ENCODE measurements at regions not wholly inside any gene's neighbourhood (a gene's known extent, or its start where the extent isn't known, plus 50 kb on each side); places are given as distances from the start of the nearest gene placed in this dataset.

DNA sequence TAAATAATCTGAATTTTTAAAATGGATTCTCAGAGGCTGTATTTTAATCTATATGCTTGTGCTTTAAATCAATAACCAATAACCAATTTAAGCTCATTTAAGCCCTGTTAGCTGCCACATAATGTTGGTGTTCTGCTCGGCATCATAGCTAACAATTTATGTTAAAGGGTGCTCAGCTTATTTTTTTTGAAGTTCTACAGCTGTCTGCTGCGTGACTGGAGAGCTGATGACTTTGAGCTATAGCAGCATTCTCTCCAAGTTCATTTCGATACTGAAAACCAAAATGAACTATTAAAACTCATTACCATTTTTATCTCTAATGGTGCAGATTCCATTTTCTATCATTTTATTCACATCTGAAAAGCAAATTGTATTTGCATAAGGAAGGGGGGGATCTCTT, 357.8 kb downstream of the AJAP1 start:
- DNase-seq (ENCODE audit: low spot score in 2 of 2): no peak
- intact Hi-C loops (cut with DNase I): no loop called here
- no peaks in the 10 kb centered on the region for H3K4me1 ChIP-seq

DNA sequence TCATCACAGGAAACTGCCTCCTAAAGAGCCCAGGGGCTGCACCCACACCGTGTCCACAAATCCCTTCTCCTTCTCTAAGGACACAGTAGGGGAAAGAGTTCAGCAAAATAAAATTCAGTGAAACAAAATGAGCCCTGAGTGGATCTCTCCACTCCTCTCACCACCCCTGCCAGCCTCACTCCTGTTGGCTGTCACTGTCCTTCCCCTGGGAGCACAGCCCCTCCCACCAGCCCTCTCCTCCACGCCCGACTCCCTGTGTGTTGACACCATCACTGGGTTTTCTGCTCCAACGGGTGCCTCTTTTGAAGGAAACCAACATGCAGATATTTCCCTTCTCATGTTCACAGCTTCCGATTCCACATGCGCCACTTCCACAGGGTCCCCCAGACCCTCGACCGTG, 356.2 kb downstream of the AJAP1 start:
- H3K4me1 ChIP-seq: no peaks in the 10 kb centered on the region

More for the DNA sequence above, 357.8 kb downstream of the AJAP1 start:
- Histone ChIP-seq H3K9me3 (no peaks in the 10 kb centered on the region), H3K36me3 (no peaks in the 10 kb centered on the region), H3K27me3 (no peaks in the 10 kb centered on the region), H3K4me3 (no peak overlapping the region), H3K27ac (no peak overlapping the region)
- TF ChIP-seq, protein P1, sequence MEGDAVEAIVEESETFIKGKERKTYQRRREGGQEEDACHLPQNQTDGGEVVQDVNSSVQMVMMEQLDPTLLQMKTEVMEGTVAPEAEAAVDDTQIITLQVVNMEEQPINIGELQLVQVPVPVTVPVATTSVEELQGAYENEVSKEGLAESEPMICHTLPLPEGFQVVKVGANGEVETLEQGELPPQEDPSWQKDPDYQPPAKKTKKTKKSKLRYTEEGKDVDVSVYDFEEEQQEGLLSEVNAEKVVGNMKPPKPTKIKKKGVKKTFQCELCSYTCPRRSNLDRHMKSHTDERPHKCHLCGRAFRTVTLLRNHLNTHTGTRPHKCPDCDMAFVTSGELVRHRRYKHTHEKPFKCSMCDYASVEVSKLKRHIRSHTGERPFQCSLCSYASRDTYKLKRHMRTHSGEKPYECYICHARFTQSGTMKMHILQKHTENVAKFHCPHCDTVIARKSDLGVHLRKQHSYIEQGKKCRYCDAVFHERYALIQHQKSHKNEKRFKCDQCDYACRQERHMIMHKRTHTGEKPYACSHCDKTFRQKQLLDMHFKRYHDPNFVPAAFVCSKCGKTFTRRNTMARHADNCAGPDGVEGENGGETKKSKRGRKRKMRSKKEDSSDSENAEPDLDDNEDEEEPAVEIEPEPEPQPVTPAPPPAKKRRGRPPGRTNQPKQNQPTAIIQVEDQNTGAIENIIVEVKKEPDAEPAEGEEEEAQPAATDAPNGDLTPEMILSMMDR (IDR thresholded peaks at IDR 0.05): no peak

DNA sequence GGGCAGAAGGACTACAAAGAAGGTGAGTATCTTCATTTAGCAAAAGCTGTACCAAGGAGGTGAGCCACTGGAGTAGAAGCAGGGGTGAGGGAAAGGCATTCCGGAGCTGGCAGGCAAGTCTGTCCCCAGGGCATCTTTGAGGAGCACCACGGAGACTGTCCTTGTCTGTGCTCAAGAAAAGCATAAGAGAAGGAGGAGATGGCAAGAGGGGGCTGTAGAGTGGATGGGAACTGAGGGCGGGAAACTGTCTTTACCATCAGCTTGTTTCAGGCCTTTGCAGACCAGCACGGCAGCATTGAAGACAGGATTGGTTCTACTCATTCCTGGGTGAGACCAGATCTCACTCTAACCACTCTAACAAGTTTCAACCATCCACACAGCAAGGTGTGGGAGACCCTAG, 355.8 kb downstream of the AJAP1 start:
- no peaks in the 10 kb centered on the region for H3K36me3 ChIP-seq
- no peak overlapping the region for H3K4me3 ChIP-seq
- no peak overlapping the region for H3K27ac ChIP-seq
- intact Hi-C loops (cut with DNase I): no loop called here
- DNase-seq (ENCODE audit: low spot score in 2 of 2): no peak
- H3K4me1 ChIP-seq: no peaks in the 10 kb centered on the region
- TF ChIP-seq, protein P1 (IDR thresholded peaks at IDR 0.05): no peak
- no peaks in the 10 kb centered on the region for H3K27me3 ChIP-seq
- no peaks in the 10 kb centered on the region for H3K9me3 ChIP-seq

More for the DNA sequence above, 356.2 kb downstream of the AJAP1 start:
- intact Hi-C loops (cut with DNase I): no loop called here
- Histone ChIP-seq H3K4me3 (no peak overlapping the region), H3K9me3 (no peaks in the 10 kb centered on the region), H3K27me3 (no peaks in the 10 kb centered on the region), H3K27ac (no peak overlapping the region), H3K36me3 (no peaks in the 10 kb centered on the region)
- TF ChIP-seq, protein P1 (IDR thresholded peaks at IDR 0.05): no peak
- no peak for DNase-seq (ENCODE audit: low spot score in 2 of 2)

DNA sequence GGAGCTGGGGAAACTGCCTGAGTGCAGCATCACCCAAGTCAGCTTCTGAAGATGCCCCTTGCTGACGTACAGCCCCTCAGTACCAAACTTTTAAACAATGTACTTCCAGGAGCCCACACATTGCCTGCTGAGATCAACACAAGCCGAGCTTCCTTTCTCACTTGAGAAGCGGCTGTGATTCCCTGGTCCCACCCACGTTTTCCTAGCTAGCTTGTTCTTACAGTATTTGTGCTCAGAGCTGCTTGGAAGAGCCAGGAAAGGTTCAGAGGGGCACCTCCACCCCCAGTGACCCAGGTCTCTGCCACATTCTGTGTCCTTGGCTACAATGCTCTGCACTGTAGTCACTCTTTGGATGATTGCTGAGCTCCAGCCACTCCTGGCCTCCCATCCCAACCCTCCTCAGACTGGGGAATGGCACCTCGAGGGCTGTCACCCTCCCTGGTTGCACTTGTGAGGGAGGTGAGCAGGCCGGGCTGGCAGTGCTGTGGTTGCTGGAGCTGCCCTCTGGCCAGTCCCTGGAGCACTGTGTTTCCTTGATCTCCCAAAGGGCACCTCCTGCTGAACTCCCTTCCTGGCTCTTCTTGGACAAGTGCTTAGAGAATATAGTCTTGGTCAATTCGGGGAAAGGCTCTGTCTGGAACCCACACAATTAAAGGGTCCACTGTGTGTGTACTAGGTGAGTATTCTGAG, 355.1 kb downstream of the AJAP1 start:
- Histone ChIP-seq H3K4me3 (no peak overlapping the region), H3K4me1 (no peaks in the 10 kb centered on the region), H3K27me3 (no peaks in the 10 kb centered on the region), H3K27ac (no peak overlapping the region), H3K9me3 (no peaks in the 10 kb centered on the region), H3K36me3 (no peaks in the 10 kb centered on the region)
- DNase-seq (ENCODE audit: low spot score in 2 of 2): no peak
- TF ChIP-seq, protein P1 (IDR thresholded peaks at IDR 0.05): no peak
- intact Hi-C loops (cut with DNase I): no loop called here

DNA sequence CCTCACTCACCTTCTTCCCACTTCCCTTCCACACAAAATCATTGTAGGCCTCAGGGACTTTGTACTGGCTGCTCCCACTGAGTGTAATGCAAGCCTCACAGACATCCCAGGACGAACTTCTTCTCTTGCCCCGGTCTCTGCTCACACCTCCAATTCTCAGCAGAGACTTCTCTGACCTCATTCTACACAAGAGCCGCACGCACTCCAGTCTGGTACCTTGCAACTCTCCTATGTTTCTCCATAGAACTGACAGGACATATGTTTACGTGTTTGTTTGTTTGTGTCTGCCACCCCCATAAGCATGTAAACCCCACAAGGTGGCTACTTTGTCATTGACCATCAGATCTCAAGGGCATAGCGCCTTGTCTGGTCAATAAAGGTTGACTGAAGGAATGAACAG, 350.8 kb downstream of the AJAP1 start:
- H3K36me3 ChIP-seq: no peaks in the 10 kb centered on the region
- H3K4me1 ChIP-seq: no peaks in the 10 kb centered on the region
- DNase-seq (ENCODE audit: low spot score in 2 of 2): no peak
- H3K27me3 ChIP-seq: no peaks in the 10 kb centered on the region
- H3K4me3 ChIP-seq: no peak overlapping the region
- H3K27ac ChIP-seq: no peak overlapping the region
- TF ChIP-seq, protein P1 (IDR thresholded peaks at IDR 0.05): no peak
- intact Hi-C loops (cut with DNase I): no loop called here
- no peaks in the 10 kb centered on the region for H3K9me3 ChIP-seq

DNA sequence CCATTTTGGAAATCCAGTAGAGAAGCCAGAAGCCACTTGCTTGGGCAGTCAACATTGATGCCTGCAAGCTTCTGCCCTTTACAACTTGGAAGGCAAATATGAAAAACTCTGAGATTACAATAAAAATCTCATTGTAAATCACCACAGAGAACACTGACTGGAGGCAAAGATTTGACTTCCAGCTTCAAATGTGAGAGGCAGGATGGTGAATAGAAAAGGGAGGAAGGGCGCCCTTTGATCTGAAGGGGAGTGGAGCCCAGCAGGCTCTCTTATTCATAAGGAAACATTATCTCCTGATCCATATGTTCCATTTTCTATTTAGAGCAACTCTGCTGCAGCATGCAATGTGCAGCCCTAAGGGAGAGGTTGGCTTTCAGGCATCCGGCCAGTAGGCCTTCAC, 348.3 kb downstream of the AJAP1 start:
- H3K4me1 ChIP-seq: no peaks in the 10 kb centered on the region
- H3K9me3 ChIP-seq: no peaks in the 10 kb centered on the region
- no peaks in the 10 kb centered on the region for H3K27me3 ChIP-seq
- H3K36me3 ChIP-seq: no peaks in the 10 kb centered on the region
- TF ChIP-seq, protein P1 (IDR thresholded peaks at IDR 0.05): no peak
- H3K4me3 ChIP-seq: no peak overlapping the region
- DNase-seq (ENCODE audit: low spot score in 2 of 2): no peak
- no peak overlapping the region for H3K27ac ChIP-seq
- intact Hi-C loops (cut with DNase I): no loop called here
